ENCODE measurements at regions not wholly inside any gene's neighbourhood (a gene's known extent, or its start where the extent isn't known, plus 50 kb on each side); places are given as distances from the start of the nearest gene placed in this dataset.

DNA sequence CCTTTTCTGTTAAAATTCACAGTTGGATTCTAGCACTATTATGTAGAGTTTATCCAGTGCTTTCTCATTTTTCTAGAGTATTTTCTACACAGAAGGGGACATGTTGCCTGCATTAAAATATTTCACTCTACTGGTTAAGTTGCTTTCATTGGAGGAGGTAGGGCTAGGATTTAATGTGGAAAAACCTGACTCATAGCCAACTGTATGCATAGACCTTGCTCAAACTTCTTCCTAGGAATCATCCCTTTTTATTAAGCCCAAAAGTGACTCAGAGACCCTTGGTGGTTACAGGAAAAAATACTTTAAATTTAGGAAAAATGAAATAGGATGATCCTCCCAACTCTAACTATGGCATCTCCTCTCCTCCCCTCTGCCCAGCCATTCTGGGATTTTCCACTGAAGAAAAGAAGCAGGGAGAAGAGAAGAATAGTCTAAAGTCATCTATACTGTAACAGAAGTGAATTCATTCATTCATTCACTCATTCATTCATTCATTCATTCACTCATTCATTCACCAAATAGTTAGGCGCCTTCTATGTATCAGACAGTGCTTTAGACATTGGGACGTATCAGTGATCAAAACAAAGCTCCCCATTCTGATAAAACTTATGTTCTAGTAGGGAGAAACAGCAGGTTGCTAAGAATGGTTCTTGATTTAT lies 109.0 kb upstream of the HTR2A start:
- Mint-ChIP-seq H3K4me1 (peaks cover 0 to 2% (median 0%) of the 10 kb centered on the region in 4 donors), H3K9me3 (no peaks in the 10 kb centered on the region), H3K27me3 (peaks cover 5% of the 10 kb centered on the region), H3K4me3 (no peak overlapping the region), H3K36me3 (no peaks in the 10 kb centered on the region), H3K27ac (no peak overlapping the region)
- Histone ChIP-seq H3K27ac (ENCODE audit: insufficient read depth, low read length, poor library complexity, severe bottlenecking) (no peak overlapping the region), H3K27me3 (ENCODE audit: control insufficient read depth, insufficient read depth, low read length) (no peaks in the 10 kb centered on the region), H3K4me3 (ENCODE audit: low read depth, low read length) (no peak overlapping the region), H3K9me3 (ENCODE audit: control insufficient read depth in 2 of 2, low read length in 2 of 2) (no peaks in the 10 kb centered on the region), H3K36me3 (ENCODE audit: control insufficient read depth, insufficient read depth, low read length) (no peaks in the 10 kb centered on the region), H3K4me1 (ENCODE audit: control insufficient read depth, insufficient read depth, low read length, poor library complexity, severe bottlenecking) (no peaks in the 10 kb centered on the region)
- ATAC-seq (ENCODE audit: low read depth in 2 of 2): no peak
- DNase-seq: no peak

DNA sequence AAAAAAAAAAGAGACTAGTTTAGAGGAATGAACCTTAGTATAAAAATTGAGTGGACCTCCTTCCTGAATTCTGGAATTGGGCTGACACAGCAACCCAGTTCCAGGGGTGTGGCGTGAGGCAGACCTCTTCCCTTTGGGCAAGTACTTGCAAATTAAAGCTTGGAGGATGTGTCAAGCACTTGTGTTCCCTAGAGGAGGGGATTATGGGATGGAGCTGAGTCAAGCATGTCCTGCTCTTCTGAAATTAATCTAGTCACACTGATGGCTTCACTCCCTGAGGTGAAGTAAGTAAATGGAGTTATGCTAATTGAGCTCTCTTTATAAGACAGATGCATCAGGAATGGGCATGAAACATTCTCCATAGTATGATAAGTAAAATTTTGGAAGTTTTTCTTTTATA lies 107.7 kb upstream of the HTR2A start:
- H3K27me3 ChIP-seq (ENCODE audit: control insufficient read depth, insufficient read depth, low read length): no peaks in the 10 kb centered on the region
- Mint-ChIP-seq H3K27ac (no peak overlapping the region), H3K9me3 (no peaks in the 10 kb centered on the region), H3K4me3 (no peak overlapping the region), H3K27me3 (peaks cover 5% of the 10 kb centered on the region), H3K4me1 (peaks cover 0 to 2% (median 0%) of the 10 kb centered on the region in 4 donors), H3K36me3 (no peaks in the 10 kb centered on the region)
- no peaks in the 10 kb centered on the region for H3K4me1 ChIP-seq (ENCODE audit: control insufficient read depth, insufficient read depth, low read length, poor library complexity, severe bottlenecking)
- ATAC-seq (ENCODE audit: low read depth in 2 of 2) (no peak), DNase-seq (no peak)
- H3K9me3 ChIP-seq (ENCODE audit: control insufficient read depth in 2 of 2, low read length in 2 of 2): no peaks in the 10 kb centered on the region
- H3K36me3 ChIP-seq (ENCODE audit: control insufficient read depth, insufficient read depth, low read length): no peaks in the 10 kb centered on the region
- no peak overlapping the region for H3K27ac ChIP-seq (ENCODE audit: insufficient read depth, low read length, poor library complexity, severe bottlenecking)
- H3K4me3 ChIP-seq (ENCODE audit: low read depth, low read length): no peak overlapping the region

DNA sequence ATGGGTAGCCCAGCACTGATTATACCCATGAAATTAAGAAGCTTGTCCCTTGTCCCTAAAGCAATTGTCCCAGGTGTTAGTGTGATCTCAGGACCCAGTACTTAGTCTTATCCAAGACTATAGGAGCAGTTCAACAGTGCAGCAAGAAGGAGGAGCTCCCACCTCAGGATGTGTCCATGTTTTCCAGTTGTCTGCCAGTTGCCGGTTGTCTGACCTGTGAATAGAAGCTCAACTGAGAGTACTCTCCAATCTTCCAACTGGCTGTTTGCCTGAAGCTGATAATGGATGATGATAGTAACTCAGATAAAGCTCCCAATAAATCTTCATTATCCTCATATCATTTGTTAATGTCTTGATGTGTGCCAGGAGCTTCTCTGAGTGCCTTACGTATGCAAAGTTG lies 107.2 kb upstream of the HTR2A start:
- Mint-ChIP-seq H3K27ac (no peak overlapping the region), H3K27me3 (peaks cover 5% of the 10 kb centered on the region), H3K9me3 (no peaks in the 10 kb centered on the region), H3K4me3 (no peak overlapping the region), H3K4me1 (peaks cover 0 to 2% (median 0%) of the 10 kb centered on the region in 4 donors), H3K36me3 (no peaks in the 10 kb centered on the region)
- ATAC-seq (ENCODE audit: low read depth in 2 of 2) (no peak), DNase-seq (no peak)
- H3K36me3 ChIP-seq (ENCODE audit: control insufficient read depth, insufficient read depth, low read length): no peaks in the 10 kb centered on the region
- H3K4me3 ChIP-seq (ENCODE audit: low read depth, low read length): no peak overlapping the region
- no peaks in the 10 kb centered on the region for H3K9me3 ChIP-seq (ENCODE audit: control insufficient read depth in 2 of 2, low read length in 2 of 2)
- H3K27me3 ChIP-seq (ENCODE audit: control insufficient read depth, insufficient read depth, low read length): no peaks in the 10 kb centered on the region
- H3K4me1 ChIP-seq (ENCODE audit: control insufficient read depth, insufficient read depth, low read length, poor library complexity, severe bottlenecking): no peaks in the 10 kb centered on the region
- no peak overlapping the region for H3K27ac ChIP-seq (ENCODE audit: insufficient read depth, low read length, poor library complexity, severe bottlenecking)

DNA sequence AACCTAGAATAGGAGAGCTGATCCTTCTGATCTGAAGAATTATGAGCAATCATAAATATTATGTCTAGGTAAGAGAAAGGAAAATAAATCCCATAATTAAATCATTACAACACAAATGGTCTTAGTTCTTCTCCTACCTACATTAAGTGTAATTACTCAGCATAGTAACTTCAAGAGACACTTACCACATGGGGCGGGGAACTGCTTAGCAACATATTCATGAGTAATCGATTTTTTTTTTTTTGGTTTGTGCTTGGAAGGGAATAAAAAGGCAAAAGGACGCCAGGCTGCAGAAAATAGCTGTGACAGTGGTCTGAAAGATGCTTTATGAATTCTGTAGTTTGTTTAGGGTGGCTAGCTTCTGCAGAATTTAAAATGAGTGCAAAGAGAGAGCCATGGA lies 103.3 kb upstream of the HTR2A start:
- no peaks in the 10 kb centered on the region for H3K9me3 Mint-ChIP-seq

DNA sequence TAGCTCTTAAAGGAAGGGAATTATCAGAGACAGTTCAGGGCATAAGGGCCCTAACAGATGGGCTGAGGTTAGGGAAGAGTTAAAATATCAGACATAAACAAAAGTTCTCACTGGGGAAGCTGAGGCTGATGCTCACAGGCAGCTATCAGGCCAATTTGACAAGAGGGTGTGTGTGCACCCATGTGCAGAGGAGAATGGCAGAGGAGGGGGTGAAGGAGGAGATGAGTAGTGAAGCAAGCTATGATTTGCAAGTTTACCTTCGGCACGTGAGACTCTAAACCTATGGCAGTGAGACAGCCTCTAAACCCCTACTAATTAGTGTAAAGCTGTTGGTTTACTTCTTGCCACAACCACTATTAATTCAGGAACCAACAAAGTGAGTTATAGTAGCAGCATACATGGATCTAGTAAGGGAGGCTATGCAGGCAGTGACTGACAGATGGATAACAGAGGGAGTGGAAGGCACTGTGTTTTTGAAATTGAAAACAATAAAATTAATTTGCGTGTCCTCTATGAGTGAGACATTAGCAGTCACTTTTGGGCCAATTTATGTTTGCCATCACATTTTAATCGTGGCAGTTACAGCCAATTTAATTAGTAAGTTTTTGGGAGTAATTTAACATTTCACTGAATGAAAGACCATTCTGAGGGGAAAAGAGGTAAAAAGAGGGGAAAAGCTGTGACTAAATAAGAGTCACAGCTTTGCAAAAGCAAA lies 99.6 kb upstream of the HTR2A start:
- Mint-ChIP-seq H3K36me3 (no peaks in the 10 kb centered on the region), H3K4me3 (no peak overlapping the region), H3K9me3 (peaks cover 0 to 3% (median 0%) of the 10 kb centered on the region in 7 donors), H3K27ac (no peak overlapping the region), H3K4me1 (no peaks in the 10 kb centered on the region), H3K27me3 (no peaks in the 10 kb centered on the region)
- H3K4me1 ChIP-seq (ENCODE audit: control insufficient read depth, insufficient read depth, low read length, poor library complexity, severe bottlenecking): no peaks in the 10 kb centered on the region
- H3K27ac ChIP-seq (ENCODE audit: insufficient read depth, low read length, poor library complexity, severe bottlenecking): no peak overlapping the region
- DNase-seq (no peak), ATAC-seq (ENCODE audit: low read depth in 2 of 2) (no peak)
- no peaks in the 10 kb centered on the region for H3K9me3 ChIP-seq (ENCODE audit: control insufficient read depth in 2 of 2, low read length in 2 of 2)
- no peaks in the 10 kb centered on the region for H3K27me3 ChIP-seq (ENCODE audit: control insufficient read depth, insufficient read depth, low read length)
- no peak overlapping the region for H3K4me3 ChIP-seq (ENCODE audit: low read depth, low read length)
- H3K36me3 ChIP-seq (ENCODE audit: control insufficient read depth, insufficient read depth, low read length): no peaks in the 10 kb centered on the region

More for the DNA sequence above, 103.3 kb upstream of the HTR2A start:
- H3K27me3 ChIP-seq (ENCODE audit: control insufficient read depth, insufficient read depth, low read length): no peaks in the 10 kb centered on the region
- no peaks in the 10 kb centered on the region for H3K36me3 ChIP-seq (ENCODE audit: control insufficient read depth, insufficient read depth, low read length)
- ATAC-seq (ENCODE audit: low read depth in 2 of 2): no peak
- H3K4me1 ChIP-seq (ENCODE audit: control insufficient read depth, insufficient read depth, low read length, poor library complexity, severe bottlenecking): no peaks in the 10 kb centered on the region
- no peak for DNase-seq
- H3K4me1 Mint-ChIP-seq: peaks cover 0 to 2% (median 0%) of the 10 kb centered on the region in 4 donors
- H3K27ac ChIP-seq (ENCODE audit: insufficient read depth, low read length, poor library complexity, severe bottlenecking): no peak overlapping the region
- H3K27me3 Mint-ChIP-seq: peaks cover 5% of the 10 kb centered on the region
- H3K9me3 ChIP-seq (ENCODE audit: control insufficient read depth in 2 of 2, low read length in 2 of 2): no peaks in the 10 kb centered on the region
- no peaks in the 10 kb centered on the region for H3K36me3 Mint-ChIP-seq
- H3K4me3 ChIP-seq (ENCODE audit: low read depth, low read length): no peak overlapping the region
- H3K4me3 Mint-ChIP-seq: no peak overlapping the region
- no peak overlapping the region for H3K27ac Mint-ChIP-seq

DNA sequence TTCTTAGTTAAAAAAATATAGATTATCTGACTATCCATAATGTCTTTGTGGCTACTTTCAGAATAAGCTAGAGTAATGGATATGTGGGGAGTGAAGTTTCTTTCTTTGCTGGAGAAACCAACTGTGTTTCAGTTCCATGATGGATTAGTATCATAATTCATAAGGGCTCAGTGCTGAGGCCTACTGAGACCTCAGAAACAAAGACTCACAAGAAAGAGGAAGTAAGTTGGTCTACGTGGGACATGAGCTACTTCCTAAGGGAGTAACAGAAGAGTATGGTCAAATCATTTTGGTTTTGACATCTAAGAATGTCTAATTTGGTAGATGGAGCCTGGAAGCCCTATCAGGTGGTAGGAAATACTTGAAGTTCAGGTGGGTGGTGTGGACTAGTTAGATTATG lies 99.0 kb upstream of the HTR2A start:
- Histone ChIP-seq H3K4me1 (ENCODE audit: control insufficient read depth, insufficient read depth, low read length, poor library complexity, severe bottlenecking) (no peaks in the 10 kb centered on the region), H3K27me3 (ENCODE audit: control insufficient read depth, insufficient read depth, low read length) (no peaks in the 10 kb centered on the region), H3K27ac (ENCODE audit: insufficient read depth, low read length, poor library complexity, severe bottlenecking) (no peak overlapping the region), H3K4me3 (ENCODE audit: low read depth, low read length) (no peak overlapping the region), H3K9me3 (ENCODE audit: control insufficient read depth in 2 of 2, low read length in 2 of 2) (no peaks in the 10 kb centered on the region), H3K36me3 (ENCODE audit: control insufficient read depth, insufficient read depth, low read length) (no peaks in the 10 kb centered on the region)
- Mint-ChIP-seq H3K4me3 (no peak overlapping the region), H3K27me3 (no peaks in the 10 kb centered on the region), H3K4me1 (no peaks in the 10 kb centered on the region), H3K27ac (no peak overlapping the region), H3K36me3 (no peaks in the 10 kb centered on the region), H3K9me3 (peaks cover 0 to 4% (median 0%) of the 10 kb centered on the region in 7 donors)
- no peak for DNase-seq
- no peak for ATAC-seq (ENCODE audit: low read depth in 2 of 2)

DNA sequence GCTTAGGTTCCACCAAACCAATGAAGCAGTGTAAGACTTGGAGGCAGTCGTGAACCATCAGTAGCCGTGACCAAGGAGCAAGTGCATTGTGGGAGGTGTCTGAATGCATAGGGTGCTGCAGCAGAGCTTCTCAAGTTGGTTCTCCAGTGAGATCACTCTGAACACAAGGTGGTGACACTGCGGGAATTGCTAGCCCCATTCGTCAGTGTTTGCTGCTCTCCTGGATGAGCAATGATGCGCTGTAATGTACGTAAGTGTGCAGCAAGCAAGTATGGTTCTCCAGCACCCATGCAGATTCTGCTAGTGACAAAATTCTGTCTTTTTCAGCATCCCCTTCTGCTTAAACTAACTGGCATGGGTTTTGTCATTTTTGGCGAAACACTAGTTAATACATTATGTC lies 97.6 kb upstream of the HTR2A start:
- no peak overlapping the region for H3K27ac Mint-ChIP-seq
- no peaks in the 10 kb centered on the region for H3K4me1 Mint-ChIP-seq
- Histone ChIP-seq H3K4me3 (ENCODE audit: low read depth, low read length) (no peak overlapping the region), H3K27me3 (ENCODE audit: control insufficient read depth, insufficient read depth, low read length) (no peaks in the 10 kb centered on the region), H3K9me3 (ENCODE audit: control insufficient read depth in 2 of 2, low read length in 2 of 2) (no peaks in the 10 kb centered on the region), H3K36me3 (ENCODE audit: control insufficient read depth, insufficient read depth, low read length) (no peaks in the 10 kb centered on the region), H3K27ac (ENCODE audit: insufficient read depth, low read length, poor library complexity, severe bottlenecking) (no peak overlapping the region), H3K4me1 (ENCODE audit: control insufficient read depth, insufficient read depth, low read length, poor library complexity, severe bottlenecking) (no peaks in the 10 kb centered on the region)
- H3K36me3 Mint-ChIP-seq: no peaks in the 10 kb centered on the region
- no peaks in the 10 kb centered on the region for H3K27me3 Mint-ChIP-seq
- peaks cover 0 to 5% (median 0%) of the 10 kb centered on the region in 7 donors for H3K9me3 Mint-ChIP-seq
- H3K4me3 Mint-ChIP-seq: no peak overlapping the region
- DNase-seq (no peak), ATAC-seq (ENCODE audit: low read depth in 2 of 2) (no peak)

All from CD4-positive, CD25-positive, alpha-beta regulatory T cell (primary cell).